Smooth muscle cell (in vitro differentiated cells): ENCODE measurements at regions not wholly inside any gene's neighbourhood (a gene's known extent, or its start where the extent isn't known, plus 50 kb on each side); places are given as distances from the start of the nearest gene placed in this dataset.

Source experiments
- DNase-seq: peaks from one replicate; lab custom pipeline; 2025; ENCODE audit not compliant: unreplicated experiment; lab: John Stamatoyannopoulos, UW
- H2AFZ ChIP-seq: fragments of 200-600 bp; sonication (generic); 2 replicates; pipeline ENCODE4 v1.6.0; 2016; ENCODE audit warnings: antibody characterized with exemption, low read depth, mild to moderate bottlenecking
- H3F3A ChIP-seq: fragments of 200-600 bp; sonication (generic); 2 replicates; pipeline ENCODE4 v1.6.0; 2017; ENCODE audit warnings: antibody characterized with exemption, low read depth
- H3K27ac ChIP-seq: fragments of 200-600 bp; sonication (generic); 2 replicates; pipeline ENCODE4 v1.5.1; 2016; ENCODE audit warnings: low read depth, mild to moderate bottlenecking
- H3K27me3 ChIP-seq: fragments of 200-600 bp; sonication (generic); 2 replicates; pipeline ENCODE4 v1.6.1; 2016; ENCODE audit warnings: low read depth, mild to moderate bottlenecking
- H3K36me3 ChIP-seq: fragments of 200-600 bp; sonication (generic); 2 replicates; pipeline ENCODE4 v1.5.1; 2016; ENCODE audit warnings: low read depth
- H3K4me1 ChIP-seq: fragments of 200-600 bp; sonication (generic); 2 replicates; pipeline ENCODE4 v1.5.1; 2016; ENCODE audit warnings: low read depth
- H3K4me2 ChIP-seq: fragments of 200-600 bp; sonication (generic); 2 replicates; pipeline ENCODE4 v1.6.0; 2016; ENCODE audit warnings: mild to moderate bottlenecking
- H3K4me3 ChIP-seq: fragments of 200-600 bp; sonication (generic); 2 replicates; pipeline ENCODE4 v1.5.1; 2016; ENCODE audit warnings: mild to moderate bottlenecking
- H3K79me2 ChIP-seq: fragments of 200-600 bp; sonication (generic); 2 replicates; pipeline ENCODE4 v1.6.0; 2016; ENCODE audit warnings: low read depth, mild to moderate bottlenecking
- H3K9ac ChIP-seq: fragments of 200-600 bp; sonication (generic); 2 replicates; pipeline ENCODE4 v1.6.0; 2016; ENCODE audit warnings: low read depth
- H3K9me3 ChIP-seq: fragments of 200-600 bp; sonication (generic); replicated peaks from 2 replicates; pipeline ENCODE4 v1.5.1; 2016; ENCODE audit warnings: low read depth
- H4K20me1 ChIP-seq: fragments of 200-600 bp; sonication (generic); 2 replicates; pipeline ENCODE4 v1.6.0; 2016; ENCODE audit warnings: low read depth
- WGBS: methylation state at CpG from one replicate; pipeline ENCODE4 v1.1.7; 2016; ENCODE audit warnings: low lambda C conversion rate; 5-methylcytosine and 5-hydroxymethylcytosine counted together
- TF ChIP-seq, protein P1 (sequence below): fragments of 200-600 bp; sonication (generic); IDR thresholded peaks from 2 replicates; pipeline ENCODE4 v1.5.1; 2017; ENCODE audit warnings: borderline replicate concordance, mild to moderate bottlenecking, antibody characterized with exemption; ENCODE audit not compliant: insufficient read depth, poor library complexity, severe bottlenecking

DNA sequence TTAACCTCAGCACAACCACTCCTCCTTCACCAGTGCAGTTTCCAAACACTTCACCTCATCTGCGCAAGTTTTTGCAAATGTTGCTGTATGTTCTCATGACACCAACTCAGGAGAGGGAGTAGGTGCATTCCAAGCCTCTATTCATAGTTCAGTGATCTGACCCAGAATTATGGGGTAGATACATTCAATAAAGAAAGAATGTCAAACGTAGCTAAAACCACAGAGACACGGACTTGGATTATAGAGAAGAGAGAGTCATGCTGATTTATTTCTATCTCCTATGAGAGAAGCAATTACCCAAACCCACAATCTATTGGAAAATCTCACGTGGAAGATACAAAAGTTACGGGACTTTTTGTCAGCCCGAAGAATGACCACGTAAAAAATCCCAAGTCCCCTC, 1006.0 kb upstream of the TMEM132C start:
- Histone ChIP-seq H4K20me1 (no peaks in the 10 kb centered on the region), H3K9ac (no peak overlapping the region), H3K79me2 (no peaks in the 10 kb centered on the region), H2AFZ (no peak overlapping the region), H3K27ac (no peak overlapping the region), H3K4me1 (no peaks in the 10 kb centered on the region), H3K4me3 (no peak overlapping the region), H3K9me3 (no peaks in the 10 kb centered on the region), H3K4me2 (no peak overlapping the region), H3F3A (no peaks in the 10 kb centered on the region), H3K36me3 (no peaks in the 10 kb centered on the region), H3K27me3 (no peaks in the 10 kb centered on the region)
- no peak for DNase-seq
- WGBS: 82% methylated on average over 7 of the region's 7 CpGs
- TF ChIP-seq, protein P1, sequence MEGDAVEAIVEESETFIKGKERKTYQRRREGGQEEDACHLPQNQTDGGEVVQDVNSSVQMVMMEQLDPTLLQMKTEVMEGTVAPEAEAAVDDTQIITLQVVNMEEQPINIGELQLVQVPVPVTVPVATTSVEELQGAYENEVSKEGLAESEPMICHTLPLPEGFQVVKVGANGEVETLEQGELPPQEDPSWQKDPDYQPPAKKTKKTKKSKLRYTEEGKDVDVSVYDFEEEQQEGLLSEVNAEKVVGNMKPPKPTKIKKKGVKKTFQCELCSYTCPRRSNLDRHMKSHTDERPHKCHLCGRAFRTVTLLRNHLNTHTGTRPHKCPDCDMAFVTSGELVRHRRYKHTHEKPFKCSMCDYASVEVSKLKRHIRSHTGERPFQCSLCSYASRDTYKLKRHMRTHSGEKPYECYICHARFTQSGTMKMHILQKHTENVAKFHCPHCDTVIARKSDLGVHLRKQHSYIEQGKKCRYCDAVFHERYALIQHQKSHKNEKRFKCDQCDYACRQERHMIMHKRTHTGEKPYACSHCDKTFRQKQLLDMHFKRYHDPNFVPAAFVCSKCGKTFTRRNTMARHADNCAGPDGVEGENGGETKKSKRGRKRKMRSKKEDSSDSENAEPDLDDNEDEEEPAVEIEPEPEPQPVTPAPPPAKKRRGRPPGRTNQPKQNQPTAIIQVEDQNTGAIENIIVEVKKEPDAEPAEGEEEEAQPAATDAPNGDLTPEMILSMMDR: no peak

DNA sequence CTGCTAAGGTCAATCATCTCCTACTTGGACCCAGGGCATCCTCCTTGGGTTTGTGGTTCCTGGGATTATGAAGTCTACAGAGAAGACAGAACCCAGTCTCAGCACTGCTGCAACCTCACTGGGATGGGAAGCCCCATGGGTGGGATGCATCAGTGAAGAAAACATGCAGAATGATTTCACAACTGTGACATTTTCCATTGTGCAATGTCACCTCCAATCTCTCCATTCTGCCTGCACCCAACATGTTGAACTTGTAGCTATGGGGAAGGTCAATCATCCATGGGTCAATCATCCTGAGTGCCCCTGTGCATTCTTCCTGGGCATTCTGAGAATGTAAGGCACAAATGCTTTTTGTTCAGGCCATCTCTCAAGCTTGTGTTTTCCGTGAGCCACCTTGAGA, 1004.4 kb upstream of the TMEM132C start:
- Histone ChIP-seq H3K27ac (no peak overlapping the region), H3K4me2 (no peak overlapping the region), H2AFZ (no peak overlapping the region), H3K9ac (no peak overlapping the region), H3K4me1 (no peaks in the 10 kb centered on the region), H3K36me3 (no peaks in the 10 kb centered on the region), H3F3A (no peaks in the 10 kb centered on the region), H4K20me1 (no peaks in the 10 kb centered on the region), H3K4me3 (no peak overlapping the region), H3K9me3 (no peaks in the 10 kb centered on the region), H3K79me2 (no peaks in the 10 kb centered on the region), H3K27me3 (no peaks in the 10 kb centered on the region)
- WGBS: 86% methylated on average over 1 of the region's 1 CpG
- DNase-seq: no peak
- TF ChIP-seq, protein P1: no peak

DNA sequence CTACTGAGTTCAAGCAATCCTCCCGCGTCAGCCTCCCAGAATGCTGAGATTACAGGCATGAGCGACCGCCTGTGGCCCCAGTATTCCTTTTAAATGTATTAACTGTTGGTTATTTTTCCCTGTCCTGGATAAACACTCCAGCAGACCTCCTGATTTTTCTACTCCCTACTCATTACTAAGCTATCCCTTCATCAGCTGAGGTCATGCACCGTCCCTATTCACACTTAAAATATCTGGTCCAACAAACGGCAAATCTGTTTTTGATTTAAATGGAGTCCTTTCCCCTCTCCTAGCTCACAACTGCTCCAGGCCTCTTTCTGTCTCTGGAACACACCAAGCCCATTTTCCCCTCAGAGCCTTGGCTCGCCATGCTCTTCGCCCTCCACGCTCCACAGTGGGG, 1003.3 kb upstream of the TMEM132C start:
- 92% methylated on average over 9 of the region's 9 CpGs for WGBS
- TF ChIP-seq, protein P1: no peak
- Histone ChIP-seq H3F3A (no peaks in the 10 kb centered on the region), H2AFZ (no peak overlapping the region), H3K4me3 (no peak overlapping the region), H4K20me1 (no peaks in the 10 kb centered on the region), H3K36me3 (no peaks in the 10 kb centered on the region), H3K79me2 (no peaks in the 10 kb centered on the region), H3K4me2 (no peak overlapping the region), H3K27ac (no peak overlapping the region), H3K9ac (no peak overlapping the region), H3K9me3 (no peaks in the 10 kb centered on the region), H3K4me1 (no peaks in the 10 kb centered on the region), H3K27me3 (no peaks in the 10 kb centered on the region)
- no peak for DNase-seq

DNA sequence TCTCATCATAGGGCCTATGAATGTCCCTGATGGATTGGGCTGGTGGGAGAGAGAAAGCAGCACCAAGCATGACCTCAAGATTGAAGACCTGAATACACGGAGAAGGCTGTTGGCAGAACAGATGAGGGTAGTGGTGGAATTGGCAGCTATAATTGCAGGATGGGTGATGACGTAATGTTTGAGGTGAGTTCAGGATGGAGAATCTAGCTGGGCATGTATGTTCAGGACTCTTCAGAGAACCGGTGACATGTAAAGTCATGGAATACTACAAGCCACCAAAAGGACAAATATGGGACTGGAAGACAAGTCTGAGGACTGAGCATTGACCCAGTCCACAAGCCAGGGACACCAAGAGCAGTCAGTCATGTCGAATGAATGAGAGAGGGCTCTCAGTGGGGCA, 999.8 kb upstream of the TMEM132C start:
- Histone ChIP-seq H4K20me1 (no peaks in the 10 kb centered on the region), H3K9me3 (no peaks in the 10 kb centered on the region), H3K4me2 (no peak overlapping the region), H3K27me3 (no peaks in the 10 kb centered on the region), H3K9ac (no peak overlapping the region), H2AFZ (no peak overlapping the region), H3K36me3 (no peaks in the 10 kb centered on the region), H3K4me3 (no peak overlapping the region), H3K4me1 (no peaks in the 10 kb centered on the region), H3K79me2 (no peaks in the 10 kb centered on the region), H3K27ac (no peak overlapping the region), H3F3A (no peaks in the 10 kb centered on the region)
- WGBS: 94% methylated on average over 4 of the region's 4 CpGs
- DNase-seq: no peak
- TF ChIP-seq, protein P1: no peak
